HL-60/S4 treated with retinoic acid at 250 ng/mL for 4 days and 3 days (cell line): ENCODE measurements at regions not wholly inside any gene's neighbourhood (a gene's known extent, or its start where the extent isn't known, plus 50 kb on each side); places are given as distances from the start of the nearest gene placed in this dataset.

Experiments
- in situ Hi-C: fragments of 300-500 bp; cut with MboI; formaldehyde crosslinking; loops from 2 replicates; pipeline ENCODE4 v1.7.0; 2022; ENCODE audit warnings: low sequenced_read_pairs

- in situ Hi-C loops, result no loop called here
These were observed 59.4 kb upstream of the ASIC2 start for GRCh38 chr17:33352526-33352925.

- in situ Hi-C loops, result no loop called here
These were observed 63.2 kb upstream of the ASIC2 start for GRCh38 chr17:33356266-33356665.

DNA sequence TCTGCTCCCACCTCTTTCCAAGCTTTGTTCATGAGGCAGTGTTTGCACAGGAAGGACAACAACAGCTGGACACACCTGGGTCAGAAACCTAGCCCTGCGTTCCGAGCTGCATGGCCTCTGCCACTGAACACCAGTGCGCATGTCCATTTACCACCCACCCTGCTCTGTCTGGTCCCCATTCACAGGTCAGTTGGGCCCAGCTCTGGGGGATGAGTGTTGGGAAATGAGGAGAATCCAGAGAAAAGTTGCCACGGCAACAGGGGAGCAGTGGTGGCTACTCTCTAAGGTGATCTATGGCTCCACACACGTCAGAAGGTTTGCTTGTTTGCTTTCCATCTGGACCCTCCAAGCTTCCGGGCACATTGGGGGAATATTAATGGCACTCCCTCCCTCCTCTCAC lies 70.4 kb upstream of the ASIC2 start:
- in situ Hi-C loops, result no loop called here

DNA sequence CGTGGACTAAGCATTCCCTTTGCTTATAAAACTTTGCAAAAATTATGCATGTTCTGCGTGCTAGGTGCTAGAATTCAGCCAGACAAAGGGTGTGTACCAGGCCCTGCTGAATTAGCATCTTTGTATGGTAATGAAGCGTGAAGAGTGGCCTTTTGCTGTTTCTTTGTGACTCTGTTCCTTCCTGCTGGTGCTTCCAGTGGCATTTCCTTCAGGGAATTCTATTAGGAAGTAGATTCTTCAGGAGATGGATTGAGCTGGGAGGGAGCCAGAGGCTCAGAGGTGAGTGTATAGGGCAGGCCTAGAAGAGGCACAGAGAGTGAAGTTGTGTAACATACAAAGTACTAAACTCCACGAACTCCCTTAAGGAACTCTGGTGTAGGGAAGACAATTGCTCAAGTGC lies 73.9 kb upstream of the ASIC2 start:
- in situ Hi-C loops, result no loop called here

DNA sequence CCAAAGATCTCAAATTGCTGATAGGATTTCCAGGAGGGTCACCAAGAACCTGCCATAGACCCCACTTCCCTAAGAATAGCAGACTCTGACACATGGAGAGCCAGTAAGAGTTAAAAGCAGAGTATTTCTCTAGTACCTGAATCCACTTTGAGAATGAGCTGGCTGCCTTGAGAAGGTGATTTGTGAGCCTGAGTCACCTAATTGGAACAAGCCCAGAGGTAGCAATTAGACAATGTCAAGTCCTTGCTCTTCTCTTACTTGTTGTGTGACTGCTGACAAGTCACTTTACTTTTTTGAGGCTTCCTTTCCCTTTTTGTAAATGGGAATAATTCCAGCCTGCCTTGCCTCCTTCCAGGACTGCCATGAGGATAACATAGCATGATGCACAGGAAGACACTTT lies 76.1 kb upstream of the ASIC2 start:
- in situ Hi-C loops, result no loop called here

DNA sequence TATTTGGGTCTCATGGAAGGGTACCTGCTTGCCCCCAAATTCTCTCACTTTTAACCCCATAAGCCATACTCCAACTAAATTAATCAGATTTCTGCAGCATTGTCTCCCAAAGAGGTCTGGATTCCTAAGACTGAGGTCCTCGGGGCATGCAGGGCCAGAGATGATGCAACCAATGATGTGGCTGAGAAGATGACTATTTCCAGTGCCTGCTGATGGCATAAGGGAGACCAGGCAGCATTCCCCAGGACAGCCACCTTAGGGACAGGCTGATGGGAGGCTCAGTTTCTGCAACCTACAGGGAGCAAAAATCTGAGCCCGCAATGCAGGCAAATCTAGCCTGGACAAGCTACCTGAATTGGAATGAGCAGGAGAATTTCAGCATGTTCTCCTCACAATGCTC lies 76.8 kb upstream of the ASIC2 start:
- in situ Hi-C loops, result no loop called here

DNA sequence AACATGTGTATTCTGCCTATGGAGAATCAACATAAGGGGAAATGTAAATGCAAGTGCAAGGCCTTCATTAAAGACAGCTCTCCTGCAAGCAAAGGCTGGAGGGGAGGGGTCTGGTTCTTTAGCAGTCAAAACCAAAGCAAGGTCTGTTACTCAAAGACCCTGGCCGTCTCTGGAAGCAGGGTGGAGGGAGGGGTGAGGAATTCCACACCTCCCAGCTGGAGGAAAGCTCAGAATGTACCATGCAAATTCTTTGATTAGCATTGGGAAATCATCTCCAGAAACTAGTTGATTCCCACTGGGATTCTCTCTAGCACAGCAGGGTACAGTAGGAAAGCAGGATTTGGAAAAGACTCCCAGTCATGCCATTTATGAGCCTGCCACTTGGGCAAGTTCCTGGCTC lies 77.3 kb upstream of the ASIC2 start:
- in situ Hi-C loops, result no loop called here

- in situ Hi-C loops, result no loop called here
These were observed 78.3 kb upstream of the ASIC2 start for GRCh38 chr17:33371377-33371776.

GRCh38 chr17:33373273-33373672 lies 80.2 kb upstream of the ASIC2 start:
- in situ Hi-C loops, result no loop called here

DNA sequence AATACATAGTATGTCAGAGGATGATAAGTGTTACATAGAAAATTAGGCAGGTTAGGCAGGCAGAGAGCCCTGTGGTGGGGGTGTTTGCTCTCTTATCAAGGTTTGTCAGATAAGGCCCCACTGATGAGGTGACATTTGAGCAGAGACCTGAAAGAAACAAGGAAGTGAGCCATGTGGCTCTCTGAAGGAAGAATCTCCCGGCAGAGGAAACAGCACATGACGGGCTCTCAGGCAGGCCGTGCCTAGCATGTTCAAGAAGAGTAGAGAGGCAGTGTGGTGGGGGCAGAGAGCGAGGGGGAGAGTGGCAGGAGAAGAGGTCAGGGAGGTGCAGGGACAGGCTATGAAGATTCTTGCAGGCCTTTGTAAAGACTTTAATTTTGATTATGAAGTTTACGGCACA lies 82.0 kb upstream of the ASIC2 start:
- in situ Hi-C loops, result no loop called here

- in situ Hi-C loops, result no loop called here
These were observed 82.7 kb upstream of the ASIC2 start for GRCh38 chr17:33375783-33376182.

DNA sequence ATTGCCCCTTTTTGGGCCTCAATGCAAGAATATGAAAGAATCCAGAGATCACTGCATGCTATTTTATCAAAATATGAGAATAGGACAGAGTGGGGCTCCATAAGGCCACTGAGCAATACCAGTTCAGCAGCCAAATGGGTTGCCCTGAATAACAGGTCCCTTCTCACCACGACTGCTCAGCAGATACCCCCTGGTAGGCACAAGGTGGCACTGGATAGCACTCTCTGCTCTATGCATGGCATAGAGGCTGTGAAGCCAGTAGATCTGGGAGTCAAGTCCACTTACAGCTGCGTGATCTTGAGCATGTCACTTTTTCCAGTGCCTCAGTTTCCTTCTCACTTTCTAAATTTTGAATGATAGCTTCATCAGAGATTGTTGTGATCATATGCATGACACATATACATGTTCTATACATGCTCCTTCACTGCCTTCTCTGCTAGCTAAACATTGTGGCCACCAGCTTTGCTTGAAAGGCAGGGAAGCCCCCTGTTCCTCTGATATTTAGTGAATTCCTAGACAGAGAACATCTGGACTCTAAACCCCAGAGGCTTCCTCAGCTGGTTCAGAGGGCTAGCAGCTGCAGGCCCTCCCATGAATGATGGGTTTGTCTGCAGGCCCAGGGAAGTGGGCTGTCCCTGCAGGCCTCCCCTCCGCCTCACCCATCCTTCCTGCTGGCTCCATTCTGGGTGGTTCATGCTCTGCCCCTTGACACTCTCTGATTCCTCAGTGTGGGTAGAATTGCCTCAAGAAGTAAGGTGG lies 84.9 kb upstream of the ASIC2 start:
- in situ Hi-C loops, result no loop called here

- in situ Hi-C loops, result no loop called here
These were observed 88.1 kb upstream of the ASIC2 start for GRCh38 chr17:33381201-33381600.

- in situ Hi-C loops, result no loop called here
These were observed 90.5 kb upstream of the ASIC2 start for GRCh38 chr17:33383488-33384023.

DNA sequence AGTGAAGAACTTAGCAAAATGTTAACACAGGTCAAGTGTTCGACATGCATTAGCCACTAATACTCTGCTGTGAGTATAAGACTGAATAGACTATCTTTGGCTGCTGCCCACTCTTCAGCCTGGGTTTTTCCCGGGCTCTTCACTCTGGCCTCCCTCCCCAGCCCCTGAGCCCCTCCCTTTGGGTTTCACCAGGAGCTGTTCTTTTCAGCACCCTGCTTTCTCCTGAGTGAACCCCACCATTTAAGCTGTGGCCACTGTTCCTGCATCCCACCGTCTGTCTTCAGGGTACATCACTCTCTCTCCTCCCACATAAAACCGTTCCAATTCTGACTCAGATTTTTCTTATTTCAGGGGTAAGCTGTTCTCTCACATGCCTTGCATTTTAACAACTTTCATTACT lies 92.0 kb upstream of the ASIC2 start:
- in situ Hi-C loops, result no loop called here

GRCh38 chr17:33385713-33386112 lies 92.6 kb upstream of the ASIC2 start:
- in situ Hi-C loops, result no loop called here

GRCh38 chr17:33387406-33387805 lies 94.3 kb upstream of the ASIC2 start:
- in situ Hi-C loops, result no loop called here

- in situ Hi-C loops, result no loop called here
These were observed 96.5 kb upstream of the ASIC2 start for GRCh38 chr17:33389504-33390135.

GRCh38 chr17:33390479-33391176 lies 97.5 kb upstream of the ASIC2 start:
- in situ Hi-C loops, result no loop called here

GRCh38 chr17:33396818-33397217 lies 103.7 kb upstream of the ASIC2 start:
- in situ Hi-C loops, result no loop called here

GRCh38 chr17:33398386-33398785 lies 105.3 kb upstream of the ASIC2 start:
- in situ Hi-C loops, result no loop called here

DNA sequence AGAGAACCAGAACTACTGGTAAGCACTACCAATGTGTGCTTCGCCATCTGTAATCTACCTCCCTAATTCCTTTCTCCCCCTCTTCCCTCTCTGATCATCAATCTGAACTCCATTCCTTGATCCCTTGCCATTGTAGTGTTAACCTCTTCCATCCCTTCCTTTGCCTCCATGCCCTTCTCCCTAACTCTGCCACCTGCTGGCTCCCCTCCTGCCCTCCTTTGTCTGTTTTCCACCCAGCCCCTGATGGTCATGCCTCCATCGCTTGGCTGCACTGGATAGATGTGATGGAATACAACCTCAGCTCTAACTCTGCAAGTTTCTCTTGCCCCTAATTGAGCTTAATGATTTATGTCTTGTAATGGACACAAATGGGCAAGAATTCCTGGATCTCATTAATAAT lies 108.2 kb upstream of the ASIC2 start:
- in situ Hi-C loops, result no loop called here
